Naive thymus-derived CD4-positive, alpha-beta T cell (primary cell): ENCODE measurements at regions not wholly inside any gene's neighbourhood (a gene's known extent, or its start where the extent isn't known, plus 50 kb on each side); places are given as distances from the start of the nearest gene placed in this dataset.

ENCODE experiments used
- ATAC-seq: fragments of 150-1000 bp; cut with Tn5 transposase; 2 replicates; pipeline ENCODE4 v1.10.0; 2021; ENCODE audit warnings: mild to moderate bottlenecking, moderate library complexity
- CTCF ChIA-PET: fragments of 350-600 bp; sonication (Branson Sonifier 250); formaldehyde crosslinking; loops from one replicate; lab custom pipeline; 2021; ENCODE audit warnings: antibody characterized with exemption; lab: Charles Lee
- POLR2A ChIA-PET: fragments of 350-600 bp; sonication (Branson Sonifier 250); formaldehyde crosslinking; loops from one replicate; lab custom pipeline; 2021; ENCODE audit warnings: antibody characterized with exemption, inconsistent platforms; lab: Charles Lee
- DNase-seq, 9 donors: peaks; one replicate each; pipeline versions ENCODE4 v3.0.0 to v3.0.0-alpha.2; 2020 to 2022; ENCODE audit warnings: mixed read lengths in 1 of 9
- H3K27ac ChIP-seq: one replicate; pipeline ENCODE4 v1.7.0; 2013; ENCODE audit warnings: mild to moderate bottlenecking, low read depth, low read length, moderate library complexity
- H3K27me3 ChIP-seq, 2 donors: one replicate each; pipeline ENCODE4 v1.7.0; 2013; ENCODE audit warnings: low read length in 2 of 2, mild to moderate bottlenecking in 2 of 2, moderate library complexity in 2 of 2; ENCODE audit not compliant: control insufficient read depth in 2 of 2, insufficient read depth in 2 of 2
- H3K36me3 ChIP-seq, 3 experiments: 1 replicate in 2 of 3; 2 replicates in 1 of 3; pipeline ENCODE4 v1.7.0; 2013; ENCODE audit warnings: low read length in 3 of 3, mild to moderate bottlenecking in 3 of 3, moderate library complexity in 1 of 3; ENCODE audit not compliant: insufficient read depth in 3 of 3, control insufficient read depth in 2 of 3
- H3K4me1 ChIP-seq, 2 donors: one replicate each; pipeline ENCODE4 v1.7.0; 2013; ENCODE audit warnings: low read length in 2 of 2, mild to moderate bottlenecking in 2 of 2, moderate library complexity in 1 of 2; ENCODE audit not compliant: control insufficient read depth in 2 of 2, insufficient read depth in 2 of 2
- H3K4me3 ChIP-seq: 2 replicates; pipeline ENCODE4 v1.7.0; 2013; ENCODE audit warnings: mild to moderate bottlenecking, low read length
- H3K9me3 ChIP-seq, 3 experiments: 1 replicate in 2 of 3; 2 replicates in 1 of 3; pipeline ENCODE4 v1.7.0; 2013; ENCODE audit warnings: low read length in 3 of 3; ENCODE audit not compliant: control insufficient read depth in 2 of 3
- H3K27ac Mint-ChIP-seq, 9 donors: one replicate each; pipeline ENCODE4 v1.8.0; 2020 to 2022; ENCODE audit warnings: mixed read lengths in 9 of 9, mild to moderate bottlenecking in 8 of 9, moderate library complexity in 5 of 9, inconsistent platforms in 2 of 9
- H3K27me3 Mint-ChIP-seq, 5 donors: one replicate each; pipeline ENCODE4 v1.8.0; 2021 to 2022; ENCODE audit warnings: mixed read lengths in 5 of 5, mild to moderate bottlenecking in 1 of 5
- H3K36me3 Mint-ChIP-seq, 5 donors: one replicate each; pipeline ENCODE4 v1.8.0; 2020 to 2022; ENCODE audit warnings: mixed read lengths in 5 of 5, mild to moderate bottlenecking in 3 of 5, inconsistent platforms in 1 of 5
- H3K4me1 Mint-ChIP-seq, 7 donors: one replicate each; pipeline ENCODE4 v1.8.0; 2020 to 2022; ENCODE audit warnings: mixed read lengths in 7 of 7, mild to moderate bottlenecking in 3 of 7, inconsistent platforms in 1 of 7
- H3K4me3 Mint-ChIP-seq, 10 donors: one replicate each; pipeline ENCODE4 v1.8.0; 2020 to 2022; ENCODE audit warnings: mild to moderate bottlenecking in 10 of 10, mixed read lengths in 10 of 10, moderate library complexity in 6 of 10, inconsistent platforms in 2 of 10
- H3K9me3 Mint-ChIP-seq, 11 donors: one replicate each; pipeline ENCODE4 v1.8.0; 2020 to 2022; ENCODE audit warnings: mixed read lengths in 11 of 11, mild to moderate bottlenecking in 4 of 11, inconsistent platforms in 1 of 11, moderate library complexity in 1 of 11
- intact Hi-C, 2 donors: fragments of 100-400 bp; cut with micrococcal nuclease; formaldehyde crosslinking; loops; one replicate each; pipeline ENCODE4 v1.15.1; 2023

- H3K27me3 ChIP-seq = peaks cover 0 to 3% of the 10 kb centered on the region in 2 donors
- H3K4me1 ChIP-seq = no peaks in the 10 kb centered on the region
- no peaks in the 10 kb centered on the region for H3K36me3 ChIP-seq
- no peak overlapping the region for H3K27ac ChIP-seq
- ATAC-seq (no peak), DNase-seq (no peak)
- Mint-ChIP-seq H3K9me3 (peaks cover 0 to 12% (median 0%) of the 10 kb centered on the region in 11 donors), H3K27me3 (peaks cover 0 to 14% (median 0%) of the 10 kb centered on the region in 5 donors), H3K4me1 (peaks cover 0 to 8% (median 5%) of the 10 kb centered on the region in 7 donors), H3K4me3 (no peak overlapping the region), H3K36me3 (peaks cover 0 to 10% (median 0%) of the 10 kb centered on the region in 5 donors), H3K27ac (no peak overlapping the region)
- POLR2A ChIA-PET = no interaction called here
- no peaks in the 10 kb centered on the region for H3K9me3 ChIP-seq
- intact Hi-C loops = no loop called here
- CTCF ChIA-PET = no interaction called here
- no peak overlapping the region for H3K4me3 ChIP-seq
Observed at GRCh38 chr1:199220031-199220430, 581.2 kb downstream of the PTPRC start.

GRCh38 chr1:199221371-199222150 is 582.7 kb downstream of the PTPRC start:
- DNase-seq = no peak
- Mint-ChIP-seq H3K36me3 (peaks cover 0 to 10% (median 0%) of the 10 kb centered on the region in 5 donors), H3K27ac (no peak overlapping the region), H3K4me1 (peaks cover 8 to 20% (median 14%) of the 10 kb centered on the region in 7 donors), H3K27me3 (peaks cover 0 to 3% (median 0%) of the 10 kb centered on the region in 5 donors), H3K4me3 (no peak overlapping the region), H3K9me3 (peaks cover 0 to 10% (median 0%) of the 10 kb centered on the region in 11 donors)
- Histone ChIP-seq H3K4me1 (peaks cover 0 to 6% of the 10 kb centered on the region in 2 donors), H3K27me3 (peaks cover 0 to 3% of the 10 kb centered on the region in 2 donors), H3K9me3 (no peaks in the 10 kb centered on the region), H3K36me3 (no peaks in the 10 kb centered on the region), H3K4me3 (no peak overlapping the region), H3K27ac (no peak overlapping the region)
- ATAC-seq = no peak
- intact Hi-C loops = no loop called here
- POLR2A ChIA-PET = no interaction called here
- CTCF ChIA-PET = no interaction called here

- Histone ChIP-seq H3K27me3 (no peaks in the 10 kb centered on the region), H3K9me3 (no peaks in the 10 kb centered on the region), H3K36me3 (no peaks in the 10 kb centered on the region), H3K4me3 (no peak overlapping the region), H3K4me1 (peaks cover 0 to 6% of the 10 kb centered on the region in 2 donors), H3K27ac (no peak overlapping the region)
- Mint-ChIP-seq H3K9me3 (peaks cover 0 to 7% (median 0%) of the 10 kb centered on the region in 11 donors), H3K4me1 (peaks cover 9 to 23% (median 14%) of the 10 kb centered on the region in 7 donors), H3K27me3 (no peaks in the 10 kb centered on the region), H3K27ac (no peak overlapping the region), H3K4me3 (no peak overlapping the region), H3K36me3 (peaks cover 0 to 10% (median 0%) of the 10 kb centered on the region in 5 donors)
- ChIA-PET CTCF (no interaction called here), POLR2A (no interaction called here)
- intact Hi-C loops = no loop called here
- DNase-seq (no peak), ATAC-seq (no peak)
Observed at GRCh38 chr1:199223936-199224335, 585.1 kb downstream of the PTPRC start.

GRCh38 chr1:199226163-199226562 is 587.3 kb downstream of the PTPRC start:
- peaks cover 0 to 15% (median 0%) of the 10 kb centered on the region in 5 donors for H3K36me3 Mint-ChIP-seq
- peaks cover 9 to 23% (median 14%) of the 10 kb centered on the region in 7 donors for H3K4me1 Mint-ChIP-seq
- Histone ChIP-seq H3K36me3 (no peaks in the 10 kb centered on the region), H3K27me3 (no peaks in the 10 kb centered on the region), H3K4me1 (peaks cover 0 to 6% of the 10 kb centered on the region in 2 donors), H3K4me3 (no peak overlapping the region), H3K9me3 (no peaks in the 10 kb centered on the region), H3K27ac (no peak overlapping the region)
- peak in 7 of 9 donors; percentile 10 to 66 (median 30) for DNase-seq
- peaks cover 0 to 10% (median 0%) of the 10 kb centered on the region in 11 donors for H3K9me3 Mint-ChIP-seq
- H3K27ac Mint-ChIP-seq = peak overlapping the region; percentile 5 to 91 (median 56)
- POLR2A ChIA-PET = no interaction called here
- ATAC-seq = peak; percentile 91
- H3K4me3 Mint-ChIP-seq = peak overlapping the region in 8 of 10 donors; percentile 2 to 72 (median 36)
- H3K27me3 Mint-ChIP-seq = no peaks in the 10 kb centered on the region
- CTCF ChIA-PET = no interaction called here
- intact Hi-C loops = loop anchor here in 1 of 2 donors (1.0 to 5.0 kb wide), 4 partner anchors 53 to 304 kb away; no protein-coding TSS in a partner anchor

GRCh38 chr1:199242147-199242546 is 603.3 kb downstream of the PTPRC start:
- Histone ChIP-seq H3K9me3 (no peaks in the 10 kb centered on the region), H3K27ac (no peak overlapping the region), H3K4me3 (no peak overlapping the region), H3K36me3 (no peaks in the 10 kb centered on the region), H3K4me1 (no peaks in the 10 kb centered on the region), H3K27me3 (no peaks in the 10 kb centered on the region)
- Mint-ChIP-seq H3K4me3 (no peak overlapping the region), H3K27ac (peak overlapping the region in 1 of 9 donors; percentile 3), H3K27me3 (peaks cover 3 to 24% (median 7%) of the 10 kb centered on the region in 5 donors), H3K9me3 (peaks cover 0 to 2% (median 0%) of the 10 kb centered on the region in 11 donors), H3K4me1 (peaks cover 0 to 17% (median 0%) of the 10 kb centered on the region in 7 donors), H3K36me3 (peaks cover 0 to 8% (median 0%) of the 10 kb centered on the region in 5 donors)
- ATAC-seq = no peak
- intact Hi-C loops = loop anchor here (2.0 to 10.0 kb wide), 6 partner anchors 70 to 485 kb away; no protein-coding TSS in a partner anchor
- no peak for DNase-seq
- POLR2A ChIA-PET = no interaction called here
- CTCF ChIA-PET = interaction anchor here (1.2 to 2.3 kb wide), 3 partner anchors 12 to 486 kb away, joined by 4 to 7 read pairs (median 5); no protein-coding TSS in a partner anchor

GRCh38 chr1:199242601-199243000 is 603.8 kb downstream of the PTPRC start:
- DNase-seq (no peak), ATAC-seq (no peak)
- Mint-ChIP-seq H3K36me3 (peaks cover 0 to 8% (median 0%) of the 10 kb centered on the region in 5 donors), H3K27ac (no peak overlapping the region), H3K4me1 (peaks cover 0 to 17% (median 0%) of the 10 kb centered on the region in 7 donors), H3K27me3 (peaks cover 3 to 28% (median 7%) of the 10 kb centered on the region in 5 donors), H3K9me3 (peaks cover 0 to 2% (median 0%) of the 10 kb centered on the region in 11 donors), H3K4me3 (no peak overlapping the region)
- POLR2A ChIA-PET = no interaction called here
- Histone ChIP-seq H3K27me3 (no peaks in the 10 kb centered on the region), H3K4me3 (no peak overlapping the region), H3K27ac (no peak overlapping the region), H3K36me3 (no peaks in the 10 kb centered on the region), H3K9me3 (no peaks in the 10 kb centered on the region), H3K4me1 (no peaks in the 10 kb centered on the region)
- intact Hi-C loops = loop anchor here (2.0 to 10.0 kb wide), 6 partner anchors 70 to 486 kb away; no protein-coding TSS in a partner anchor
- CTCF ChIA-PET = interaction anchor here (1.3 to 2.3 kb wide), 2 partner anchors 129 to 486 kb away, joined by 5 to 7 read pairs; no protein-coding TSS in a partner anchor
